Fibroblast of skin of back (primary cell): ENCODE measurements at regions not wholly inside any gene's neighbourhood (a gene's known extent, or its start where the extent isn't known, plus 50 kb on each side); places are given as distances from the start of the nearest gene placed in this dataset.

Source experiments
- DNase-seq: peaks from one replicate; pipeline ENCODE4 v3.0.0-alpha.2; 2013

- no peak for DNase-seq
These were observed 133.1 kb downstream of the WDR11 start for GRCh38 chr10:120984221-120984620.

GRCh38 chr10:120987359-120987758 is 136.2 kb downstream of the WDR11 start:
- DNase-seq = no peak

GRCh38 chr10:120988751-120989150 is 137.6 kb downstream of the WDR11 start:
- no peak for DNase-seq

GRCh38 chr10:120989279-120989678 is 138.1 kb downstream of the WDR11 start:
- no peak for DNase-seq

- DNase-seq = no peak
These were observed 138.9 kb downstream of the WDR11 start for GRCh38 chr10:120989996-120990598.

GRCh38 chr10:120990831-120991230 is 139.7 kb downstream of the WDR11 start:
- no peak for DNase-seq

- no peak for DNase-seq
These were observed 141.9 kb downstream of the WDR11 start for GRCh38 chr10:120993089-120993488.

GRCh38 chr10:120995768-120996167 is 144.6 kb downstream of the WDR11 start:
- DNase-seq = no peak

GRCh38 chr10:120996456-120997034 is 145.4 kb downstream of the WDR11 start:
- DNase-seq = no peak

GRCh38 chr10:120997313-120997712 is 146.2 kb downstream of the WDR11 start:
- no peak for DNase-seq

- DNase-seq = no peak
These were observed 146.6 kb downstream of the WDR11 start for GRCh38 chr10:120997756-120998155.

- DNase-seq = no peak
These were observed 147.1 kb downstream of the WDR11 start for GRCh38 chr10:120998251-120998650.

- no peak for DNase-seq
These were observed 147.7 kb downstream of the WDR11 start for GRCh38 chr10:120998782-120999285.

GRCh38 chr10:120999868-121000267 is 148.7 kb downstream of the WDR11 start:
- no peak for DNase-seq

GRCh38 chr10:121002586-121003205 is 151.5 kb downstream of the WDR11 start:
- no peak for DNase-seq

GRCh38 chr10:121005948-121006587 is 154.9 kb downstream of the WDR11 start:
- no peak for DNase-seq

GRCh38 chr10:121007264-121007663 is 156.1 kb downstream of the WDR11 start:
- DNase-seq = no peak

GRCh38 chr10:121015916-121016315 is 164.8 kb downstream of the WDR11 start:
- DNase-seq = no peak

- no peak for DNase-seq
These were observed 173.9 kb downstream of the WDR11 start for GRCh38 chr10:121024905-121025584.

- no peak for DNase-seq
These were observed 174.6 kb downstream of the WDR11 start for GRCh38 chr10:121025731-121026130.

- DNase-seq = no peak
These were observed 176.2 kb downstream of the WDR11 start for GRCh38 chr10:121027371-121027770.

- no peak for DNase-seq
These were observed 181.3 kb downstream of the WDR11 start for GRCh38 chr10:121032460-121032859.

GRCh38 chr10:121033366-121033765 is 182.2 kb downstream of the WDR11 start:
- no peak for DNase-seq
